ENCODE measurements at regions not wholly inside any gene's neighbourhood (a gene's known extent, or its start where the extent isn't known, plus 50 kb on each side); places are given as distances from the start of the nearest gene placed in this dataset.
"Not testable (repeated sequence)": the region's sequence is repeated elsewhere in the genome, so short reads cannot be mapped to it uniquely, and the experiment has no call there.

GRCh38 chrX:65587616-65588526 is 53.3 kb upstream of the LAS1L start:
- no peak for TF ChIP-seq CTCF (IDR thresholded peaks at IDR 0.05)
- Histone ChIP-seq H3K9me3 (no peaks in the 10 kb centered on the region), H3K36me3 (no peaks in the 10 kb centered on the region), H3K27me3 (no peaks in the 10 kb centered on the region), H3K4me1 (ENCODE audit: control insufficient read depth in 1 of 2, insufficient read depth in 1 of 2, low read depth in 1 of 2, low read length in 1 of 2) (peaks cover 7 to 9% of the 10 kb centered on the region in 2 experiments), H3K27ac (no peak overlapping the region), H3K4me3 (ENCODE audit: low read depth in 1 of 2, low read length in 1 of 2) (no peak overlapping the region)

GRCh38 chrX:65586491-65586890 is 51.9 kb upstream of the LAS1L start:
- no peaks in the 10 kb centered on the region for H3K9me3 ChIP-seq
- peaks cover 12 to 15% of the 10 kb centered on the region in 2 experiments for H3K4me1 ChIP-seq (ENCODE audit: control insufficient read depth in 1 of 2, insufficient read depth in 1 of 2, low read depth in 1 of 2, low read length in 1 of 2)
- H3K36me3 ChIP-seq: no peaks in the 10 kb centered on the region
- TF ChIP-seq CTCF (IDR thresholded peaks at IDR 0.05): no peak
- H3K27ac ChIP-seq: no peak overlapping the region
- no peaks in the 10 kb centered on the region for H3K27me3 ChIP-seq
- no peak overlapping the region for H3K4me3 ChIP-seq (ENCODE audit: low read depth in 1 of 2, low read length in 1 of 2)

DNA sequence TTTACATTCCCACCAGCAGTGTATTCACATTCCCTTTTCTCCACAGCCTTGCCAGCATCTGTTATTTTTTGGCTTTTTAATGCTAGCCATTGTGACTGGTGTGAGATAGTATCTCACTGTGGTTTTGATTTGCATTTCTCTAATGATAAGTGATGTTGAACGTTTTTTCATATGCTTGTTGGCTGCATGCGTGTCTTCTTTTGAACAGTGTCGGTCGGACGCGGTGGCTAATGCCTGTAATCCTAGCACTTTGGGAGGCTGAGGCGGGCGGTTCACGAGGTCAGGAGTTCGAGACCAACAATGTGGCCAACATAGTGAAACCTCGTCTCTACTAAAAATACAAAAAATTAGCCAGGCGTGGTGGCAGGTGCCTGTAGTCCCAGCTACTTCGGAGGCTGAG is 50.6 kb upstream of the LAS1L start:
- H3K9me3 ChIP-seq; H3K27ac ChIP-seq; H3K4me3 ChIP-seq (ENCODE audit: low read depth in 1 of 2, low read length in 1 of 2); H3K27me3 ChIP-seq; H3K36me3 ChIP-seq: not testable (repeated sequence)
- peaks cover 12 to 15% of the 10 kb centered on the region in 2 experiments for H3K4me1 ChIP-seq (ENCODE audit: control insufficient read depth in 1 of 2, insufficient read depth in 1 of 2, low read depth in 1 of 2, low read length in 1 of 2)
